OCI-LY7 (cell line): ENCODE measurements at regions not wholly inside any gene's neighbourhood (a gene's known extent, or its start where the extent isn't known, plus 50 kb on each side); places are given as distances from the start of the nearest gene placed in this dataset.

ENCODE experiments used
- BruUV-seq: library from RNA; stranded (reverse); fragments of 400-500 nt; replicated peaks from 2 replicates; lab custom pipeline; 2021; lab: Mats Ljungman, UMichigan
- CTCF ChIA-PET: fragments of 300-600 bp; sonication (Branson Sonifier 250); formaldehyde crosslinking; loops from one replicate; lab custom pipeline; 2022; ENCODE audit warnings: antibody characterized with exemption; ENCODE audit not compliant: unreplicated experiment; lab: Charles Lee
- POLR2A ChIA-PET: fragments of 300-600 bp; sonication (Branson Sonifier 250); formaldehyde crosslinking; loops from one replicate; lab custom pipeline; 2022; ENCODE audit warnings: antibody characterized with exemption; lab: Charles Lee
- DNase-seq: peaks from one replicate; pipeline ENCODE4 v3.0.0-alpha.2; 2015; ENCODE audit warnings: low spot score
- H2AFZ ChIP-seq: fragments of 200-600 bp; sonication (generic), shearing (Covaris generic); 2 replicates; pipeline ENCODE4 v1.6.1; 2014; ENCODE audit warnings: mild to moderate bottlenecking, antibody characterized with exemption, low read length, moderate library complexity
- H3K27ac ChIP-seq: fragments of 200-600 bp; sonication (generic); 2 replicates; pipeline ENCODE4 v1.5.1; 2014; ENCODE audit warnings: mixed run types, low read depth, mild to moderate bottlenecking, moderate library complexity, low read length, inconsistent platforms; ENCODE audit not compliant: poor library complexity, severe bottlenecking
- H3K36me3 ChIP-seq: fragments of 200-600 bp; sonication (generic); 2 replicates; pipeline ENCODE4 v1.6.1; 2014; ENCODE audit warnings: mild to moderate bottlenecking, antibody characterized with exemption, low read length, moderate library complexity, mixed read lengths; ENCODE audit not compliant: insufficient read depth
- H3K4me1 ChIP-seq: fragments of 200-600 bp; sonication (generic); 2 replicates; pipeline ENCODE4 v1.5.1; 2014; ENCODE audit warnings: mild to moderate bottlenecking, low read length; ENCODE audit not compliant: insufficient read depth, poor library complexity, severe bottlenecking
- H3K4me2 ChIP-seq: fragments of 200-600 bp; sonication (generic); 2 replicates; pipeline ENCODE4 v1.6.1; 2014; ENCODE audit warnings: mild to moderate bottlenecking, low read length
- H3K4me3 ChIP-seq: fragments of 200-600 bp; sonication (generic); 2 replicates; pipeline ENCODE4 v1.5.1; 2014; ENCODE audit warnings: mild to moderate bottlenecking, low read depth, low read length; ENCODE audit not compliant: poor library complexity, severe bottlenecking
- H3K79me2 ChIP-seq: fragments of 200-600 bp; sonication (generic); 2 replicates; pipeline ENCODE4 v1.6.1; 2016; ENCODE audit warnings: low read depth, mild to moderate bottlenecking, low read length, moderate library complexity, mixed read lengths; ENCODE audit not compliant: insufficient read depth
- H3K9me2 ChIP-seq: fragments of 200-600 bp; sonication (generic); 2 replicates; pipeline ENCODE4 v1.6.1; 2016; ENCODE audit warnings: mild to moderate bottlenecking, low read length, mixed read lengths; ENCODE audit not compliant: insufficient read depth
- H3K9me3 ChIP-seq: fragments of 200-600 bp; sonication (generic); 2 replicates; pipeline ENCODE4 v1.6.1; 2014; ENCODE audit warnings: mild to moderate bottlenecking, mixed run types, low read length, mixed read lengths
- H4K20me1 ChIP-seq: fragments of 200-600 bp; sonication (generic); 2 replicates; pipeline ENCODE4 v1.6.1; 2014; ENCODE audit warnings: mild to moderate bottlenecking, antibody characterized with exemption, low read length, moderate library complexity, mixed read lengths; ENCODE audit not compliant: insufficient read depth
- CTCF ChIP-seq: fragments of 200-600 bp; sonication (generic); conservative IDR thresholded peaks from 2 replicates; pipeline ENCODE4 v1.5.1; 2014; ENCODE audit warnings: mild to moderate bottlenecking, antibody characterized with exemption, low read length, moderate library complexity, mixed read lengths
- EZH2phosphoT487 ChIP-seq: fragments of 200-600 bp; sonication (generic); IDR thresholded peaks from 2 replicates; pipeline ENCODE4 v1.6.1; 2018; ENCODE audit warnings: low read depth, borderline replicate concordance, mild to moderate bottlenecking, mixed run types, antibody characterized with exemption, low read length, moderate library complexity, mixed read lengths
- intact Hi-C: fragments of 100-400 bp; cut with micrococcal nuclease; formaldehyde crosslinking; loops from one replicate; pipeline ENCODE4 v1.10.0; 2022; ENCODE audit not compliant: unreplicated experiment

GRCh38 chrX:6464726-6465125 is 70.2 kb downstream of the VCX3A start:
- ChIA-PET POLR2A (no interaction called here), CTCF (interaction anchor here (0.6 kb wide), 1 partner anchor 1217 kb away, joined by 3 read pairs; no protein-coding TSS in a partner anchor)
- H3K4me2 ChIP-seq: no peak overlapping the region
- H3K4me3 ChIP-seq: no peak overlapping the region
- no peak for TF ChIP-seq EZH2phosphoT487
- no peak for TF ChIP-seq CTCF
- no peaks in the 10 kb centered on the region for H3K9me3 ChIP-seq
- intact Hi-C loops: no loop called here
- H3K27ac ChIP-seq: no peak overlapping the region
- no peaks in the 10 kb centered on the region for H3K4me1 ChIP-seq
- H2AFZ ChIP-seq: no peak overlapping the region
- no peaks in the 10 kb centered on the region for H4K20me1 ChIP-seq
- H3K9me2 ChIP-seq: no peaks in the 10 kb centered on the region
- H3K79me2 ChIP-seq: no peaks in the 10 kb centered on the region
- no TSS peak for BruUV-seq
- no peak for DNase-seq
- no peaks in the 10 kb centered on the region for H3K36me3 ChIP-seq

GRCh38 chrX:6460893-6461490 is 73.9 kb downstream of the VCX3A start:
- CTCF ChIA-PET: no interaction called here
- no TSS peak for BruUV-seq

More at GRCh38 chrX:6460893-6461490, 73.9 kb downstream of the VCX3A start:
- H3K4me2 ChIP-seq: no peak overlapping the region
- H3K4me3 ChIP-seq: no peak overlapping the region
- no peaks in the 10 kb centered on the region for H3K9me3 ChIP-seq
- POLR2A ChIA-PET: no interaction called here
- no peaks in the 10 kb centered on the region for H4K20me1 ChIP-seq
- H3K27ac ChIP-seq: no peak overlapping the region
- no peaks in the 10 kb centered on the region for H3K79me2 ChIP-seq
- H3K4me1 ChIP-seq: no peaks in the 10 kb centered on the region
- DNase-seq: no peak
- TF ChIP-seq CTCF (no peak), EZH2phosphoT487 (no peak)
- no peak overlapping the region for H2AFZ ChIP-seq
- H3K9me2 ChIP-seq: no peaks in the 10 kb centered on the region
- H3K36me3 ChIP-seq: no peaks in the 10 kb centered on the region
- intact Hi-C loops: no loop called here
